ENCODE measurements at regions not wholly inside any gene's neighbourhood (a gene's known extent, or its start where the extent isn't known, plus 50 kb on each side); places are given as distances from the start of the nearest gene placed in this dataset.

GRCh38 chr9:91138760-91139159, 223.0 kb downstream of the AUH start:
- no peak for TF ChIP-seq CTCF (IDR thresholded peaks at IDR 0.05; ENCODE audit: extremely low read depth in 1 of 2, insufficient read depth in 1 of 2, low read depth in 1 of 2, low read length in 2 of 2)
- TF ChIP-seq FOS (IDR thresholded peaks at IDR 0.05; ENCODE audit: borderline replicate concordance, insufficient read depth, low read length) = no peak
- no peak for TF ChIP-seq MAX (IDR thresholded peaks at IDR 0.05; ENCODE audit: insufficient read depth, insufficient read length)
- no peak for TF ChIP-seq EZH2 (IDR thresholded peaks at IDR 0.05; ENCODE audit: borderline replicate concordance, low read depth, low read length, severe bottlenecking)
- TF ChIP-seq GATA2 (IDR thresholded peaks at IDR 0.05; ENCODE audit: insufficient read depth, insufficient read length, low read depth, low read length) = no peak
- no peak for TF ChIP-seq POLR2A (IDR thresholded peaks at IDR 0.05; ENCODE audit: low read depth, low read length)
- no peak for TF ChIP-seq POLR2AphosphoS5 (IDR thresholded peaks at IDR 0.05; ENCODE audit: insufficient read depth, low read depth, low read length)
